IMR-90 (cell line): ENCODE measurements at regions not wholly inside any gene's neighbourhood (a gene's known extent, or its start where the extent isn't known, plus 50 kb on each side); places are given as distances from the start of the nearest gene placed in this dataset.

Source experiments
- ATAC-seq: fragments of 200-7000 bp; cut with Tn5 transposase; 2 replicates; pipeline ENCODE4 v1.9.1; 2020; ENCODE audit warnings: low read depth, mild to moderate bottlenecking, moderate library complexity
- BruUV-seq: library from RNA; stranded (reverse); fragments of 400-500 nt; replicated peaks from 2 replicates; lab custom pipeline; 2021; lab: Mats Ljungman, UMichigan
- CTCF ChIA-PET: fragments of 300-600 bp; formaldehyde crosslinking; extraction: SDS; loops from one replicate; lab custom pipeline; 2021; ENCODE audit warnings: antibody characterized with exemption; lab: Yijun Ruan, JAX
- POLR2A ChIA-PET: fragments of 300-600 bp; sonication (Branson Sonifier 250); formaldehyde crosslinking; loops from one replicate; lab custom pipeline; 2022; ENCODE audit warnings: antibody characterized with exemption; ENCODE audit not compliant: unreplicated experiment; lab: Charles Lee
- DNase-seq: peaks from one replicate; pipeline ENCODE4 v3.0.0; 2013
- H2AFZ ChIP-seq: replicated peaks from 2 replicates; pipeline ENCODE3; 2013; ENCODE audit warnings: low read length, mild to moderate bottlenecking; ENCODE audit not compliant: poor library complexity
- H2AK5ac ChIP-seq: 2 replicates; pipeline ENCODE4 v1.6.1; 2013; ENCODE audit warnings: low read depth, low read length, inconsistent platforms
- H2AK9ac ChIP-seq: replicated peaks from 2 replicates; pipeline ENCODE3; 2013; ENCODE audit warnings: mild to moderate bottlenecking, low read depth, low read length, moderate library complexity; ENCODE audit not compliant: poor library complexity
- H2BK120ac ChIP-seq: 2 replicates; pipeline ENCODE4 v1.6.1; 2013; ENCODE audit warnings: low read depth, low read length, inconsistent platforms
- H2BK15ac ChIP-seq: 3 replicates; pipeline ENCODE4 v1.6.1; 2013; ENCODE audit warnings: low read depth, low read length, inconsistent platforms
- H2BK20ac ChIP-seq: 2 replicates; pipeline ENCODE4 v1.6.1; 2013; ENCODE audit warnings: low read depth, mild to moderate bottlenecking, inconsistent platforms, low read length, moderate library complexity
- H2BK5ac ChIP-seq: 2 replicates; pipeline ENCODE4 v1.6.1; 2013; ENCODE audit warnings: mild to moderate bottlenecking, low read depth, low read length, inconsistent platforms; ENCODE audit not compliant: poor library complexity, severe bottlenecking
- H3K14ac ChIP-seq: replicated peaks from 2 replicates; pipeline ENCODE4 v1.6.1; 2013; ENCODE audit warnings: low read depth, low read length, inconsistent platforms
- H3K18ac ChIP-seq: 2 replicates; pipeline ENCODE4 v1.6.1; 2013; ENCODE audit warnings: low read depth, low read length, control low read depth
- H3K23ac ChIP-seq: 2 replicates; pipeline ENCODE4 v1.6.1; 2013; ENCODE audit warnings: low read depth, low read length, inconsistent platforms
- H3K27ac ChIP-seq: 2 replicates; pipeline ENCODE4 v1.5.1; 2013; ENCODE audit warnings: mild to moderate bottlenecking, control low read depth, low read length; ENCODE audit not compliant: insufficient read depth
- H3K27me3 ChIP-seq: 2 replicates; pipeline ENCODE4 v1.6.1; 2013; ENCODE audit warnings: low read length; ENCODE audit not compliant: control insufficient read depth, insufficient read depth
- H3K36me3 ChIP-seq: 2 replicates; pipeline ENCODE4 v1.6.1; 2013; ENCODE audit warnings: low read length, mixed read lengths; ENCODE audit not compliant: control insufficient read depth, insufficient read depth
- H3K4ac ChIP-seq: 2 replicates; pipeline ENCODE4 v1.6.1; 2013; ENCODE audit warnings: low read depth, low read length, inconsistent platforms
- H3K4me1 ChIP-seq: 2 replicates; pipeline ENCODE4 v1.6.1; 2013; ENCODE audit warnings: low read length, mixed read lengths; ENCODE audit not compliant: control insufficient read depth, insufficient read depth
- H3K4me2 ChIP-seq: 2 replicates; pipeline ENCODE4 v1.6.1; 2013; ENCODE audit warnings: low read depth, mild to moderate bottlenecking, control low read depth, low read length, moderate library complexity
- H3K4me3 ChIP-seq: 2 replicates; pipeline ENCODE4 v1.5.1; 2013; ENCODE audit warnings: low read depth, mild to moderate bottlenecking, control low read depth, low read length, moderate library complexity; ENCODE audit not compliant: insufficient read depth
- H3K56ac ChIP-seq: 2 replicates; pipeline ENCODE4 v1.6.1; 2013; ENCODE audit warnings: low read length, inconsistent platforms; ENCODE audit not compliant: insufficient read depth; ENCODE audit errors: extremely low read depth
- H3K79me1 ChIP-seq, 2 experiments: 2 replicates each; pipeline ENCODE4 v1.6.1; 2013; ENCODE audit warnings: low read length in 2 of 2, inconsistent platforms in 1 of 2, low read depth in 1 of 2
- H3K9ac ChIP-seq: 2 replicates; pipeline ENCODE4 v1.6.1; 2013; ENCODE audit warnings: low read depth, low read length, control low read depth
- H3K9me1 ChIP-seq: 2 replicates; pipeline ENCODE4 v1.6.1; 2013; ENCODE audit warnings: low read length, inconsistent platforms; ENCODE audit not compliant: insufficient read depth
- H3K9me3 ChIP-seq: 2 replicates; pipeline ENCODE4 v1.6.1; 2013; ENCODE audit warnings: low read length; ENCODE audit not compliant: control insufficient read depth, insufficient read depth
- H4K20me1 ChIP-seq: 2 replicates; pipeline ENCODE4 v1.6.1; 2013; ENCODE audit warnings: low read length, inconsistent platforms; ENCODE audit not compliant: insufficient read depth
- H4K5ac ChIP-seq: 2 replicates; pipeline ENCODE4 v1.6.1; 2013; ENCODE audit warnings: mild to moderate bottlenecking, low read depth, low read length, control low read depth
- H4K8ac ChIP-seq, 2 experiments: 2 replicates each; pipeline ENCODE4 v1.6.1; 2013; ENCODE audit warnings: low read depth in 2 of 2, low read length in 2 of 2, control low read depth in 1 of 2, inconsistent platforms in 1 of 2
- H4K91ac ChIP-seq: 2 replicates; pipeline ENCODE4 v1.6.1; 2013; ENCODE audit warnings: low read depth, low read length, inconsistent platforms; ENCODE audit not compliant: insufficient read depth
- CEBPB ChIP-seq: IDR thresholded peaks from 2 replicates; pipeline ENCODE4 v1.6.1; 2012; ENCODE audit warnings: low read depth, low read length, improper control_type of control experiment
- MAFK ChIP-seq: IDR thresholded peaks from 2 replicates; pipeline ENCODE4 v1.6.1; 2012; ENCODE audit warnings: low read depth, low read length, improper control_type of control experiment
- POLR2A ChIP-seq: IDR thresholded peaks from 2 replicates; pipeline ENCODE4 v1.6.1; 2012; ENCODE audit warnings: mild to moderate bottlenecking, low read depth, low read length
- SMC3 ChIP-seq: fragments of 150-350 bp; IDR thresholded peaks from 2 replicates; pipeline ENCODE4 v1.6.1; 2016; ENCODE audit warnings: low read depth, mild to moderate bottlenecking, antibody characterized with exemption, low read length, moderate library complexity
- USF2 ChIP-seq: fragments of 150-350 bp; IDR thresholded peaks from 2 replicates; pipeline ENCODE4 v1.6.1; 2017; ENCODE audit warnings: mild to moderate bottlenecking, antibody characterized with exemption, low read length, low read depth
- WGBS, 2 experiments: methylation state at CpG; one replicate each; pipeline versions ENCODE4 v1.1.5 to v1.1.7; 2013; ENCODE audit warnings: missing lambda C conversion rate in 2 of 2; ENCODE audit not compliant: insufficient read length in 1 of 2; ENCODE audit errors: extremely low coverage in 2 of 2; 5-methylcytosine and 5-hydroxymethylcytosine counted together
- dilution Hi-C: fragments of 300-500 bp; cut with HindIII; formaldehyde crosslinking; loops from one replicate; pipeline ENCODE4 v1.14.3; 2018; ENCODE audit warnings: low sequenced_read_pairs; ENCODE audit not compliant: unreplicated experiment
- in situ Hi-C: fragments of 300-500 bp; cut with MboI; formaldehyde crosslinking; loops from 3 replicates; pipeline ENCODE4 v1.14.3; 2019; ENCODE audit warnings: low sequenced_read_pairs, inconsistent platforms, mixed read lengths
- intact Hi-C: fragments of 100-400 bp; cut with micrococcal nuclease; formaldehyde crosslinking; loops from 2 replicates; pipeline ENCODE4 v1.10.0; 2022

- Histone ChIP-seq H2AK9ac (no peak overlapping the region), H2AK5ac (no peak overlapping the region), H3K14ac (no peak overlapping the region), H4K20me1 (no peaks in the 10 kb centered on the region), H3K18ac (no peak overlapping the region), H3K23ac (no peak overlapping the region), H3K4me2 (no peak overlapping the region), H3K36me3 (no peaks in the 10 kb centered on the region), H3K27me3 (peaks cover 6% of the 10 kb centered on the region), H3K27ac (no peak overlapping the region), H2BK20ac (no peak overlapping the region), H3K9me3 (no peaks in the 10 kb centered on the region), H3K79me1 (no peaks in the 10 kb centered on the region), H4K91ac (no peak overlapping the region), H3K4me3 (no peak overlapping the region), H3K9ac (no peak overlapping the region), H2BK5ac (no peak overlapping the region), H2BK15ac (no peak overlapping the region), H2BK120ac (no peak overlapping the region), H4K5ac (no peak overlapping the region), H4K8ac (no peak overlapping the region), H3K4ac (no peak overlapping the region), H3K4me1 (no peaks in the 10 kb centered on the region), H3K56ac (no peak overlapping the region), H2AFZ (no peak overlapping the region), H3K9me1 (no peaks in the 10 kb centered on the region)
- POLR2A ChIA-PET, result no interaction called here
- in situ Hi-C loops, result no loop called here
- CTCF ChIA-PET, result no interaction called here
- ATAC-seq, result no peak
- no peak for DNase-seq
- BruUV-seq, result no TSS peak
- TF ChIP-seq CEBPB (no peak), SMC3 (no peak), USF2 (no peak), POLR2A (no peak), MAFK (no peak)
- intact Hi-C loops, result no loop called here
- no CpG with 5 or more reads among the region's 1 CpG for WGBS, 2 experiments
- dilution Hi-C loops, result no loop called here
These were observed 229.3 kb downstream of the MINAR1 start for GRCh38 chr15:79661411-79661810.
